ENCODE measurements at regions not wholly inside any gene's neighbourhood (a gene's known extent, or its start where the extent isn't known, plus 50 kb on each side); places are given as distances from the start of the nearest gene placed in this dataset.

- H3K79me2 ChIP-seq (ENCODE audit: insufficient read depth, low read length) = no peaks in the 10 kb centered on the region
Observed at GRCh38 chr2:10992023-10992791, 80.5 kb downstream of the KCNF1 start.

GRCh38 chr2:10993001-10993481, 81.3 kb downstream of the KCNF1 start:
- DNase-seq (ENCODE audit: insufficient read length, low spot score, missing footprints) = no peak
- no peaks in the 10 kb centered on the region for H3K36me3 ChIP-seq (ENCODE audit: insufficient read depth, low read length)

More at GRCh38 chr2:10992023-10992791, 80.5 kb downstream of the KCNF1 start:
- no peaks in the 10 kb centered on the region for H4K20me1 ChIP-seq (ENCODE audit: insufficient read depth, low read length)
- no peaks in the 10 kb centered on the region for H3K9me3 ChIP-seq (ENCODE audit: low read depth, low read length)
- no peaks in the 10 kb centered on the region for H3K4me1 ChIP-seq (ENCODE audit: insufficient read depth, low read length)
- H3K4me2 ChIP-seq (ENCODE audit: insufficient read depth, low read length) = no peak overlapping the region
- no peak overlapping the region for H2AFZ ChIP-seq (ENCODE audit: low read length)
- no peaks in the 10 kb centered on the region for H3K36me3 ChIP-seq (ENCODE audit: insufficient read depth, low read length)
- H3K27ac ChIP-seq (ENCODE audit: low read depth, low read length) = no peak overlapping the region
- H3K27me3 ChIP-seq (ENCODE audit: insufficient read depth, low read length) = peaks cover 16% of the 10 kb centered on the region
- DNase-seq (ENCODE audit: insufficient read length, low spot score, missing footprints) = no peak
- TF ChIP-seq CTCF (IDR thresholded peaks at IDR 0.05; ENCODE audit: extremely low read depth, low read depth, low read length) = no peak
- H3K4me3 ChIP-seq (ENCODE audit: insufficient read depth, low read length) = no peak overlapping the region

GRCh38 chr2:10995366-10995970, 83.7 kb downstream of the KCNF1 start:
- H3K9me3 ChIP-seq (ENCODE audit: low read depth, low read length) = no peaks in the 10 kb centered on the region
- peaks cover 16% of the 10 kb centered on the region for H3K27me3 ChIP-seq (ENCODE audit: insufficient read depth, low read length)
- H3K27ac ChIP-seq (ENCODE audit: low read depth, low read length) = no peak overlapping the region
- DNase-seq (ENCODE audit: insufficient read length, low spot score, missing footprints) = no peak
- no peaks in the 10 kb centered on the region for H3K4me1 ChIP-seq (ENCODE audit: insufficient read depth, low read length)
- no peaks in the 10 kb centered on the region for H3K79me2 ChIP-seq (ENCODE audit: insufficient read depth, low read length)
- peak overlapping the region; percentile 29 for H2AFZ ChIP-seq (ENCODE audit: low read length)
- H3K4me2 ChIP-seq (ENCODE audit: insufficient read depth, low read length) = no peak overlapping the region
- TF ChIP-seq CTCF (IDR thresholded peaks at IDR 0.05; ENCODE audit: extremely low read depth, low read depth, low read length) = no peak
- no peak overlapping the region for H3K4me3 ChIP-seq (ENCODE audit: insufficient read depth, low read length)
- no peaks in the 10 kb centered on the region for H3K36me3 ChIP-seq (ENCODE audit: insufficient read depth, low read length)
- H4K20me1 ChIP-seq (ENCODE audit: insufficient read depth, low read length) = no peaks in the 10 kb centered on the region

More at GRCh38 chr2:10993001-10993481, 81.3 kb downstream of the KCNF1 start:
- H3K79me2 ChIP-seq (ENCODE audit: insufficient read depth, low read length) = no peaks in the 10 kb centered on the region
- no peaks in the 10 kb centered on the region for H3K4me1 ChIP-seq (ENCODE audit: insufficient read depth, low read length)
- no peaks in the 10 kb centered on the region for H4K20me1 ChIP-seq (ENCODE audit: insufficient read depth, low read length)
- H3K9me3 ChIP-seq (ENCODE audit: low read depth, low read length) = no peaks in the 10 kb centered on the region
- TF ChIP-seq CTCF (IDR thresholded peaks at IDR 0.05; ENCODE audit: extremely low read depth, low read depth, low read length) = no peak
- no peak overlapping the region for H3K27ac ChIP-seq (ENCODE audit: low read depth, low read length)
- no peak overlapping the region for H3K4me2 ChIP-seq (ENCODE audit: insufficient read depth, low read length)
- H3K4me3 ChIP-seq (ENCODE audit: insufficient read depth, low read length) = no peak overlapping the region
- H2AFZ ChIP-seq (ENCODE audit: low read length) = no peak overlapping the region
- H3K27me3 ChIP-seq (ENCODE audit: insufficient read depth, low read length) = peaks cover 16% of the 10 kb centered on the region

GRCh38 chr2:11004199-11004598, 92.5 kb downstream of the KCNF1 start:
- Histone ChIP-seq H3K9me3 (ENCODE audit: low read depth, low read length) (no peaks in the 10 kb centered on the region), H3K27ac (ENCODE audit: low read depth, low read length) (no peak overlapping the region), H3K4me1 (ENCODE audit: insufficient read depth, low read length) (no peaks in the 10 kb centered on the region), H4K20me1 (ENCODE audit: insufficient read depth, low read length) (no peaks in the 10 kb centered on the region), H3K27me3 (ENCODE audit: insufficient read depth, low read length) (peaks cover 10% of the 10 kb centered on the region), H3K36me3 (ENCODE audit: insufficient read depth, low read length) (no peaks in the 10 kb centered on the region), H3K79me2 (ENCODE audit: insufficient read depth, low read length) (no peaks in the 10 kb centered on the region), H2AFZ (ENCODE audit: low read length) (no peak overlapping the region), H3K4me3 (ENCODE audit: insufficient read depth, low read length) (no peak overlapping the region), H3K4me2 (ENCODE audit: insufficient read depth, low read length) (no peak overlapping the region)
- no peak for TF ChIP-seq CTCF (IDR thresholded peaks at IDR 0.05; ENCODE audit: extremely low read depth, low read depth, low read length)
- no peak for DNase-seq (ENCODE audit: insufficient read length, low spot score, missing footprints)

Data from osteoblast (primary cell).